DOHH2 (cell line): ENCODE measurements at regions not wholly inside any gene's neighbourhood (a gene's known extent, or its start where the extent isn't known, plus 50 kb on each side); places are given as distances from the start of the nearest gene placed in this dataset.

ENCODE experiments used
- H3F3A ChIP-seq: fragments of 200-600 bp; sonication (generic), shearing (Covaris generic); 2 replicates; pipeline ENCODE4 v1.6.0; 2016; ENCODE audit warnings: antibody characterized with exemption, mild to moderate bottlenecking; ENCODE audit not compliant: control insufficient read depth, insufficient read depth
- H3K27ac ChIP-seq: fragments of 200-600 bp; sonication (generic); 2 replicates; pipeline ENCODE4 v1.5.1; 2014; ENCODE audit warnings: low read depth, mild to moderate bottlenecking, low read length, moderate library complexity
- H3K27me3 ChIP-seq: fragments of 200-600 bp; sonication (generic); 2 replicates; pipeline ENCODE4 v1.6.1; 2014; ENCODE audit warnings: mild to moderate bottlenecking, low read length, mixed read lengths; ENCODE audit not compliant: control insufficient read depth
- H3K36me3 ChIP-seq: fragments of 200-600 bp; sonication (generic); 2 replicates; pipeline ENCODE4 v1.6.1; 2014; ENCODE audit warnings: mild to moderate bottlenecking, low read length, moderate library complexity, mixed read lengths; ENCODE audit not compliant: control insufficient read depth
- H3K4me1 ChIP-seq: fragments of 200-600 bp; sonication (generic); 2 replicates; pipeline ENCODE4 v1.6.1; 2014; ENCODE audit warnings: mild to moderate bottlenecking, low read length, mixed read lengths; ENCODE audit not compliant: control insufficient read depth
- H3K4me2 ChIP-seq: fragments of 200-600 bp; sonication (generic); 2 replicates; pipeline ENCODE4 v1.6.0; 2014; ENCODE audit warnings: mild to moderate bottlenecking, low read length, moderate library complexity
- H3K4me3 ChIP-seq: fragments of 200-600 bp; sonication (generic); 2 replicates; pipeline ENCODE4 v1.5.1; 2014; ENCODE audit warnings: mild to moderate bottlenecking, low read length, mixed read lengths
- H3K79me2 ChIP-seq: fragments of 200-600 bp; sonication (generic); 2 replicates; pipeline ENCODE4 v1.6.1; 2014; ENCODE audit warnings: mild to moderate bottlenecking, low read length, mixed read lengths; ENCODE audit not compliant: control insufficient read depth
- H3K9me2 ChIP-seq: fragments of 200-600 bp; sonication (generic); replicated peaks from 2 replicates; pipeline ENCODE4 v1.6.1; 2014; ENCODE audit warnings: mild to moderate bottlenecking, low read length, mixed read lengths; ENCODE audit not compliant: control insufficient read depth
- H3K9me3 ChIP-seq: fragments of 200-600 bp; sonication (generic); 2 replicates; pipeline ENCODE4 v1.6.1; 2014; ENCODE audit warnings: antibody characterized with exemption, low read length, mixed read lengths; ENCODE audit not compliant: control insufficient read depth, insufficient read depth
- H4K20me1 ChIP-seq: fragments of 200-600 bp; sonication (generic); 2 replicates; pipeline ENCODE4 v1.6.0; 2014; ENCODE audit warnings: low read depth, mild to moderate bottlenecking, antibody characterized with exemption, low read length, moderate library complexity; ENCODE audit not compliant: control insufficient read depth, insufficient read depth
- EZH2phosphoT487 ChIP-seq: fragments of 200-600 bp; sonication (generic); IDR thresholded peaks from 2 replicates; pipeline ENCODE4 v1.6.1; 2017; ENCODE audit warnings: borderline replicate concordance, mild to moderate bottlenecking, antibody characterized with exemption, low read length, moderate library complexity, mixed read lengths
- TF ChIP-seq, protein P1 (sequence below): fragments of 200-600 bp; sonication (generic); IDR thresholded peaks from one replicate; pipeline ENCODE4 v1.5.1; 2014; ENCODE audit warnings: antibody characterized with exemption, mild to moderate bottlenecking, low read depth, low read length; ENCODE audit not compliant: poor library complexity, severe bottlenecking

DNA sequence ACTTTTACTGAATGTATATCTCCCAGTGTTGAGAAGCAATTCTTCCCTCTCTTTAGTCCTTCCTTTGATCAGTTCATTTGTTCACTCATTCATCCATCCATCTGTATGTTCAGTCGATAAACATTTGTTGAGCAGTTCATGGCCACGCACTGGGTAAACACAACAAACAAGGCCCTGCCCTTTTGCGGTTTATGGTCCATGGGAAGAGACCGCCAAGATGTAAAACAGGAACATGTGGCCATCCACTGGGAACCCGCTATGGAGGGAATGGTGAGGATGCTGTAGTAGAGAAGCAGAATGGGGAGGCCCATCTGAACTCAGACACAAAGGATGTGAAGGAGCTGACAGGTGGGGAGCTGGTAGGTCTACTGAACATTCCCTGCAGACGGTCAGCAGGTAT lies 102.7 kb upstream of the SPRY4 start:
- Histone ChIP-seq H4K20me1 (no peaks in the 10 kb centered on the region), H3K4me2 (no peak overlapping the region), H3K4me3 (no peak overlapping the region), H3K9me2 (no peaks in the 10 kb centered on the region), H3K4me1 (no peaks in the 10 kb centered on the region), H3K36me3 (no peaks in the 10 kb centered on the region), H3K27ac (no peak overlapping the region), H3K27me3 (peaks cover 18% of the 10 kb centered on the region), H3K79me2 (no peaks in the 10 kb centered on the region), H3K9me3 (no peaks in the 10 kb centered on the region), H3F3A (no peaks in the 10 kb centered on the region)
- no peak for TF ChIP-seq EZH2phosphoT487
- TF ChIP-seq, protein P1, sequence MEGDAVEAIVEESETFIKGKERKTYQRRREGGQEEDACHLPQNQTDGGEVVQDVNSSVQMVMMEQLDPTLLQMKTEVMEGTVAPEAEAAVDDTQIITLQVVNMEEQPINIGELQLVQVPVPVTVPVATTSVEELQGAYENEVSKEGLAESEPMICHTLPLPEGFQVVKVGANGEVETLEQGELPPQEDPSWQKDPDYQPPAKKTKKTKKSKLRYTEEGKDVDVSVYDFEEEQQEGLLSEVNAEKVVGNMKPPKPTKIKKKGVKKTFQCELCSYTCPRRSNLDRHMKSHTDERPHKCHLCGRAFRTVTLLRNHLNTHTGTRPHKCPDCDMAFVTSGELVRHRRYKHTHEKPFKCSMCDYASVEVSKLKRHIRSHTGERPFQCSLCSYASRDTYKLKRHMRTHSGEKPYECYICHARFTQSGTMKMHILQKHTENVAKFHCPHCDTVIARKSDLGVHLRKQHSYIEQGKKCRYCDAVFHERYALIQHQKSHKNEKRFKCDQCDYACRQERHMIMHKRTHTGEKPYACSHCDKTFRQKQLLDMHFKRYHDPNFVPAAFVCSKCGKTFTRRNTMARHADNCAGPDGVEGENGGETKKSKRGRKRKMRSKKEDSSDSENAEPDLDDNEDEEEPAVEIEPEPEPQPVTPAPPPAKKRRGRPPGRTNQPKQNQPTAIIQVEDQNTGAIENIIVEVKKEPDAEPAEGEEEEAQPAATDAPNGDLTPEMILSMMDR, result no peak

DNA sequence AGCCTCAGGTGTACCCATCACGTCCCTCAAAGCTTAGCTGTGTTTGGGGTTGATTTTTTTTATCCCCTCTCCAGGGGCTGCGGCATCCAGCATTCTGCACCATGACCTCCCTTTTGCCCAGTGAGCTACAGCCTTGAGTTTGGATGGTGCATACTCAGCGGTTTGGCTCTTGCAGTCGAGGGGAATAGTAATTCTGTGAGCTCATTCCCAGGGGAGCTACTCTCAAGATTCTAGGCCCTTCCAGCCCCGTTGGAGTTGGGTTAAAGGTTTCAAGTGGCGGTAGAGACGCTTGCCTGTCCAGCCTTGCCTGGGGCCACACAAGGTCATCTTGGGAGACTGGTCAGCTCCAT lies 102.2 kb upstream of the SPRY4 start:
- Histone ChIP-seq H3K79me2 (no peaks in the 10 kb centered on the region), H4K20me1 (no peaks in the 10 kb centered on the region), H3K36me3 (no peaks in the 10 kb centered on the region), H3K9me2 (no peaks in the 10 kb centered on the region), H3K4me2 (no peak overlapping the region), H3K27me3 (peaks cover 14% of the 10 kb centered on the region), H3K9me3 (no peaks in the 10 kb centered on the region), H3F3A (no peaks in the 10 kb centered on the region), H3K27ac (no peak overlapping the region), H3K4me1 (no peaks in the 10 kb centered on the region), H3K4me3 (no peak overlapping the region)
- TF ChIP-seq, protein P1, result no peak
- TF ChIP-seq EZH2phosphoT487, result no peak

DNA sequence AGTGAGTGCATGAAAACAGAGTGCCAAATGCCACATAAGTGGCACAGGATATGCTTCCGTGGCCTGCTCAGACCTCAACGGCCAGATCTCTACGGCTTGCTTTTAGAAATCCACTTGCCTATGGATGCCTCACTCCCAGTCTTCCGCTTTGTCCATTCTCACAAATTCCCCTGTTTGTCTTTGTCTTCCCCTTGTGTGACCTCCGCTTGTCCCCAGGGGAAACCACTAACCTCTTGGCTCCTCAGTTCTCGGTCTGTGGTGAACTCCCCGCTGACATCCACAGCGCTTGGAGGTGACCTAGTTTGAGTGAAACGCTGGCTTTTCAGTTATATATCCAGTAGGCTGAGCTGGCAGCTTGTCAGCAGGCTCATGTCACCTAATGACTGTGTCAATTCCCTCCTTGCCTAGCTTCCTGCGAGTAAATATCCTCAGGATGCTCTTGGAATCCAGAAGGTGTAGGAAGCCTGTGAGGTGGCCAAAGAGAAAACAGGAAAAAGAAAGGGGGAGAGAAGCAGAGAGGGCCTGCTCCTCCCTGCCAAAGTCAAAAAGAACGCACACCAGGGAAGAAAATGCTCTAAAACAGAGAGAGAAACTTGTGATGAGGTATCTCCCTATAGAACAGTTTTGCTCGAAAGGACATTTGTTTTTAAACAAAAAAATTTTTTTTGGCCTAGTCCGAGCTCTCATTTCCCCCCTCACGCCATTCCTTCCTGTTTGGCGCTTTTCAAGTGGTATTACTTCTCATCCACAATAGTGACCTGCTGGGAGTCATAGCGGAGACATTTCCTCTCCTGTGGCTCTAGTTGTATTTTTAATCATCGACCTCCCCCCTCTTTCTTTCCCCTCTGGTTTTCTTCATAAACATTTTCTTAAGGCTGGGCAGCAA lies 101.6 kb upstream of the SPRY4 start:
- H3K36me3 ChIP-seq, result no peaks in the 10 kb centered on the region
- H3K27me3 ChIP-seq, result peaks cover 12% of the 10 kb centered on the region; the same call in 1 of the 2 replicates
- H4K20me1 ChIP-seq, result no peaks in the 10 kb centered on the region
- TF ChIP-seq, protein P1, result no peak
- TF ChIP-seq EZH2phosphoT487, result no peak
- no peaks in the 10 kb centered on the region for H3K9me2 ChIP-seq
- H3K9me3 ChIP-seq, result no peaks in the 10 kb centered on the region
- no peaks in the 10 kb centered on the region for H3F3A ChIP-seq
- no peak overlapping the region for H3K27ac ChIP-seq
- H3K79me2 ChIP-seq, result no peaks in the 10 kb centered on the region
- H3K4me1 ChIP-seq, result no peaks in the 10 kb centered on the region
- no peak overlapping the region for H3K4me2 ChIP-seq
- H3K4me3 ChIP-seq, result no peak overlapping the region
